NCI-H226 (cell line): ENCODE measurements at regions not wholly inside any gene's neighbourhood (a gene's known extent, or its start where the extent isn't known, plus 50 kb on each side); places are given as distances from the start of the nearest gene placed in this dataset.

Experiments
- DNase-seq: peaks from one replicate; pipeline ENCODE4 v3.0.0-alpha.2; 2015

GRCh38 chr7:22676385-22676784 is 50.6 kb upstream of the IL6 start:
- no peak for DNase-seq

GRCh38 chr7:22675917-22676343 is 51.1 kb upstream of the IL6 start:
- DNase-seq, result peak; percentile 88

GRCh38 chr7:22675421-22675820 is 51.6 kb upstream of the IL6 start:
- DNase-seq, result no peak

- no peak for DNase-seq
Observed at GRCh38 chr7:22672846-22673680, 53.9 kb upstream of the IL6 start.

GRCh38 chr7:22671177-22671879 is 55.7 kb upstream of the IL6 start:
- DNase-seq, result no peak

GRCh38 chr7:22670422-22670815 is 56.6 kb upstream of the IL6 start:
- DNase-seq, result no peak

- DNase-seq, result no peak
Observed at GRCh38 chr7:22669692-22670421, 57.1 kb upstream of the IL6 start.

- no peak for DNase-seq
Observed at GRCh38 chr7:22668971-22669401, 58.0 kb upstream of the IL6 start.

- peak; percentile 85 for DNase-seq
Observed at GRCh38 chr7:22667562-22668239, 59.3 kb upstream of the IL6 start.

GRCh38 chr7:22667187-22667561 is 59.8 kb upstream of the IL6 start:
- DNase-seq, result no peak

GRCh38 chr7:22666732-22667131 is 60.3 kb upstream of the IL6 start:
- peak; percentile 71 for DNase-seq

GRCh38 chr7:22665923-22666322 is 61.1 kb upstream of the IL6 start:
- peak; percentile 43 for DNase-seq

GRCh38 chr7:22664988-22665798 is 61.8 kb upstream of the IL6 start:
- no peak for DNase-seq

GRCh38 chr7:22663721-22664120 is 63.3 kb upstream of the IL6 start:
- peak; percentile 92 for DNase-seq

- peak; percentile 90 for DNase-seq
Observed at GRCh38 chr7:22663357-22663718, 63.7 kb upstream of the IL6 start.

GRCh38 chr7:22662556-22663356 is 64.2 kb upstream of the IL6 start:
- no peak for DNase-seq

- DNase-seq, result no peak
Observed at GRCh38 chr7:22662036-22662435, 65.0 kb upstream of the IL6 start.

- DNase-seq, result no peak
Observed at GRCh38 chr7:22660732-22661131, 66.3 kb upstream of the IL6 start.

GRCh38 chr7:22660293-22660692 is 66.7 kb upstream of the IL6 start:
- DNase-seq, result no peak

GRCh38 chr7:22659741-22660140 is 67.3 kb upstream of the IL6 start:
- DNase-seq, result no peak

GRCh38 chr7:22658031-22658430 is 69.0 kb upstream of the IL6 start:
- DNase-seq, result no peak
